ENCODE measurements at regions not wholly inside any gene's neighbourhood (a gene's known extent, or its start where the extent isn't known, plus 50 kb on each side); places are given as distances from the start of the nearest gene placed in this dataset.

DNA sequence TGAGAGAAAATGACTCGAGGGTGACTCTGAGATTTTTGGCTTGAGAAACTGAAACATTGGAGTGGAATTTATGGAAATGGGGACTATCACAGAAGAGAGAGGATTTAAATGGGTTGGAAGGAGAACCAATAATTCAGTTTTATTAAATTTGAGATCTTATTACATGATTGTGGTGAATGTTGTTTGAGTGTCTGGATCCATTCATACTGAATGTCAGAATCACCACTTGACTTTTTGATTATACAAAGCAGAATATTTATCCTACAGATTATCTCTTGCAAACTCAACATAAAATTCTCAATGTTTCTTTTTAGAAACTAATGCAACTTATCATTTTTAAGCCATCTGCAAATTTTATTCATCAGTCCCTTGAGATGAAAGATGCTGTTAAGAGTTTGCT is 332.8 kb downstream of the CNTN3 start:
- no peaks in the 10 kb centered on the region for H3K27me3 ChIP-seq (ENCODE audit: low read depth)
- TF ChIP-seq, protein P1, sequence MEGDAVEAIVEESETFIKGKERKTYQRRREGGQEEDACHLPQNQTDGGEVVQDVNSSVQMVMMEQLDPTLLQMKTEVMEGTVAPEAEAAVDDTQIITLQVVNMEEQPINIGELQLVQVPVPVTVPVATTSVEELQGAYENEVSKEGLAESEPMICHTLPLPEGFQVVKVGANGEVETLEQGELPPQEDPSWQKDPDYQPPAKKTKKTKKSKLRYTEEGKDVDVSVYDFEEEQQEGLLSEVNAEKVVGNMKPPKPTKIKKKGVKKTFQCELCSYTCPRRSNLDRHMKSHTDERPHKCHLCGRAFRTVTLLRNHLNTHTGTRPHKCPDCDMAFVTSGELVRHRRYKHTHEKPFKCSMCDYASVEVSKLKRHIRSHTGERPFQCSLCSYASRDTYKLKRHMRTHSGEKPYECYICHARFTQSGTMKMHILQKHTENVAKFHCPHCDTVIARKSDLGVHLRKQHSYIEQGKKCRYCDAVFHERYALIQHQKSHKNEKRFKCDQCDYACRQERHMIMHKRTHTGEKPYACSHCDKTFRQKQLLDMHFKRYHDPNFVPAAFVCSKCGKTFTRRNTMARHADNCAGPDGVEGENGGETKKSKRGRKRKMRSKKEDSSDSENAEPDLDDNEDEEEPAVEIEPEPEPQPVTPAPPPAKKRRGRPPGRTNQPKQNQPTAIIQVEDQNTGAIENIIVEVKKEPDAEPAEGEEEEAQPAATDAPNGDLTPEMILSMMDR (IDR thresholded peaks at IDR 0.05; ENCODE audit: borderline replicate concordance) = no peak

DNA sequence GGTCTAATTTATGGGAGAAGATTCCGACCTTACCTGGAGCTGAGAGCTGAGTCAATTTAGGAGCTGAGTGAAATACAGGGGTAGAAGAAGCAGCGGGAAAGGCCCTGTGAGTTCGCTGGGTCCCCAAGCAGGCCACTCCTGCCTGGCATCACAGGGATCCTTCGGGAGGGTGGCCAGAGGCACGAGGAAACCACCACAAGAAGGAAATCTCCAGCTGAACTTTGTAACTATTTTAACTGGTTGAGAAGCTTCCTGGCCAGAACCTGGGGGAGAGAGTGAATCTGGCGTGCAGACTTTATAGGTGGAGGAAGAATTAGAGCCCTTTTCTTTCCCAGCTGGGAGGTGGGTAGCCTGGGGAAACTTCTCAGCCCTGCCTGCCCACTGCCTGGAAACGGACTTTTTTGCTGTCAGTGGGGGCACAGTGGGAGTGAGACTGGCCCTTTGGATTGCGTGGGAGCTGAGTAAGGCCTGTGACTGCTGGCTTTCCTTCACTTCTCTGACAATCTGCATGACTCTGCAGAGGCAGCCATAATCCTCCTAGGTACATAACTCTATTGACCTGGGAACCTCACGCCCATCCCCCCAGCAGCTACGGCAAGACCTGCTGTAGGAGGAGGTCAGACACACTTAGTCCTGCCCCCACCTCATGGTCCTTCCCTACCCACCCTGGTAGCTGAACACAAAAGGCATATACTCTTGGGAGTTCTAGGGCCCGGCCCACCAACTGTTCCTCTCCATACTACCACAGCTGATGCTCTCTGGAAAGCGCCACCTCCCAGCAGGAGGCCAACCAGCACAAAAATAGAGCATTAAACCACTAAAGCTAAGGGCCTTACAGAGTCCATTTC is 340.7 kb downstream of the CNTN3 start:
- Histone ChIP-seq H3K27me3 (ENCODE audit: low read depth) (no peaks in the 10 kb centered on the region), H3K9me3 (replicated peaks) (peaks cover 18% of the 10 kb centered on the region), H3K4me1 (no peaks in the 10 kb centered on the region), H3K36me3 (no peaks in the 10 kb centered on the region), H3K4me3 (no peak overlapping the region), H3K27ac (replicated peaks) (no peak overlapping the region)
- no peak for DNase-seq
- TF ChIP-seq, protein P1 (IDR thresholded peaks at IDR 0.05; ENCODE audit: borderline replicate concordance) = no peak
- intact Hi-C loops (cut with micrococcal nuclease) = no loop called here

More for the DNA sequence above, 332.8 kb downstream of the CNTN3 start:
- Histone ChIP-seq H3K9me3 (replicated peaks) (peaks cover 22% of the 10 kb centered on the region), H3K36me3 (no peaks in the 10 kb centered on the region), H3K4me3 (no peak overlapping the region), H3K4me1 (no peaks in the 10 kb centered on the region), H3K27ac (replicated peaks) (no peak overlapping the region)
- no peak for DNase-seq
- intact Hi-C loops (cut with micrococcal nuclease) = no loop called here

DNA sequence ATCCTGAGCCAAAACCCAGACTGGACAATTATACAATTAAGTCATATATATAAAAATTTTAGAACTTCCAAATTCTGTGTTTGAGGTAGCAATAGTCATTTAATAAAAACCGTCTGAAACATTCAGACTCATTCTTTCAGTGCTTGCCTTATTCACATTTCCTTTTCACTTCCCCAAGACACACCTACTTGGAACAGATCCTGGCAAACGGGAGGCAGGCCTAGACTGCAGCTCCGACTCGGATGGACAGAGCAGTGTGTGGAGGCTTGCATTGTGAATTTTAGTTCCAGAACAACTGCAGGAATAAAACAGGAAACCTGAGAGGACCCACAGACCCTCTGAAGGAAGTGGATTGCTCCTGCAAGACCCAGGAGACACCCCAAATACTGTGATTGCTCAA is 341.4 kb downstream of the CNTN3 start:
- H3K4me1 ChIP-seq = no peaks in the 10 kb centered on the region
- no peaks in the 10 kb centered on the region for H3K27me3 ChIP-seq (ENCODE audit: low read depth)
- peaks cover 12% of the 10 kb centered on the region for H3K9me3 ChIP-seq (replicated peaks)
- TF ChIP-seq, protein P1 (IDR thresholded peaks at IDR 0.05; ENCODE audit: borderline replicate concordance) = no peak
- no peak overlapping the region for H3K27ac ChIP-seq (replicated peaks)
- intact Hi-C loops (cut with micrococcal nuclease) = no loop called here
- DNase-seq = no peak
- no peak overlapping the region for H3K4me3 ChIP-seq
- no peaks in the 10 kb centered on the region for H3K36me3 ChIP-seq

DNA sequence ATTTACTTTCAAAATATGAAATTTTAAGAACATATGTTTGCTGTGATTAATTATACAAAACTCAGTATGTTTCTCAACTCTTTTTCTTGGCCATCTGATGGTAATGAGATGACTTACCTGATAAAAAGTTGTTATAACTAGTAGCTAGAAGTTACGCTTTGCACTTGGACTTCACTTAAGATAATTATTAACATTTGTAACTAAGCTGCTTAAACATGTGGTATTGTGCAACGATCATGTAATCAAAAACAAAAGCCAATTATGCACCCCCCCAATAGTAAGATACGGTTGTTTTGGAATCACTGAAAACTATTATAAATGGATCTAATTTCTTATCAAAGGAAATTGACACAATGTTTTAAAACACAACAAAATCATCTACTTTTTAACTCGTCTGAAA is 342.9 kb downstream of the CNTN3 start:
- Histone ChIP-seq H3K27ac (replicated peaks) (no peak overlapping the region), H3K4me3 (no peak overlapping the region), H3K4me1 (no peaks in the 10 kb centered on the region), H3K9me3 (replicated peaks) (no peaks in the 10 kb centered on the region), H3K27me3 (ENCODE audit: low read depth) (no peaks in the 10 kb centered on the region), H3K36me3 (no peaks in the 10 kb centered on the region)
- DNase-seq = no peak
- TF ChIP-seq, protein P1 (IDR thresholded peaks at IDR 0.05; ENCODE audit: borderline replicate concordance) = no peak
- intact Hi-C loops (cut with micrococcal nuclease) = no loop called here

DNA sequence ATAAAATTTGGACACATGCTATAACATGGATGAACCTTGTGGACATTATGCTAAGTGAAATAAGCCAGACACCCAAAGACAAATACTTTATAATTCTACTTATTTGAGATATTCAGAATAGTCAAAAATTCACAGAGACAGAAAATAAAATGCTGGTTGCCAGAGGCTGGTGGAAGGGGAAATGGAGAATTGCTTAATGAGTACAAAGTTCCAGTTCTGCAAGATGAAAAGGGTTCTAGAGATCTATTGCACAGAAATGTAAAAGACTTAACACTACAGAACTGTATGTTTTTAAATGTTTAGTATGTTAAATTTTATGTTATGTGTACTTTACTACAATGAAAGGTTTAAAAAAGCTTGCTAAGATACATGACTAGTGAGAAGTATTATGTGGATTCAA is 344.8 kb downstream of the CNTN3 start:
- Histone ChIP-seq H3K27me3 (ENCODE audit: low read depth) (no peaks in the 10 kb centered on the region), H3K27ac (replicated peaks) (no peak overlapping the region), H3K36me3 (no peaks in the 10 kb centered on the region), H3K9me3 (replicated peaks) (no peaks in the 10 kb centered on the region), H3K4me3 (no peak overlapping the region), H3K4me1 (no peaks in the 10 kb centered on the region)
- TF ChIP-seq, protein P1 (IDR thresholded peaks at IDR 0.05; ENCODE audit: borderline replicate concordance) = no peak
- no peak for DNase-seq
- intact Hi-C loops (cut with micrococcal nuclease) = no loop called here

Measured in left ventricle myocardium inferior (tissue), 1 donor.